Ascending aorta (tissue), 2 donors: ENCODE measurements at regions not wholly inside any gene's neighbourhood (a gene's known extent, or its start where the extent isn't known, plus 50 kb on each side); places are given as distances from the start of the nearest gene placed in this dataset.

Experiments used
- DNase-seq, 2 donors: peaks; one replicate each; pipeline ENCODE4 v3.0.0-alpha.2; 2019; ENCODE audit warnings: low spot score in 2 of 2
- H3K27ac ChIP-seq, 2 donors: fragments of 200-600 bp; sonication (generic); one replicate each; pipeline ENCODE4 v1.5.1; 2016 to 2017; ENCODE audit warnings: mild to moderate bottlenecking in 1 of 2
- H3K27me3 ChIP-seq: fragments of 200-600 bp; sonication (generic); one replicate; pipeline ENCODE4 v1.5.1; 2017
- H3K36me3 ChIP-seq, 2 donors: fragments of 200-600 bp; sonication (generic); one replicate each; pipeline ENCODE4 v1.5.1; 2016
- H3K4me1 ChIP-seq, 2 donors: fragments of 200-600 bp; sonication (generic); one replicate each; pipeline ENCODE4 v1.5.1; 2016 to 2017; ENCODE audit warnings: mild to moderate bottlenecking in 1 of 2
- H3K4me3 ChIP-seq, 2 donors: fragments of 200-600 bp; sonication (generic); one replicate each; pipeline ENCODE4 v1.5.1; 2016 to 2017; ENCODE audit warnings: mild to moderate bottlenecking in 1 of 2
- H3K9me3 ChIP-seq, 2 donors: fragments of 200-600 bp; sonication (generic); one replicate each; pipeline ENCODE4 v1.5.1; 2016
- CTCF ChIP-seq, 3 experiments: fragments of 200-600 bp in 2 of 3; fragments of 450-650 bp in 1 of 3; sonication (generic) in 2 of 3; IDR thresholded peaks; one replicate each; pipeline ENCODE4 v1.5.1; 2016 to 2019; ENCODE audit warnings: antibody characterized with exemption in 3 of 3, mild to moderate bottlenecking in 1 of 3, moderate library complexity in 1 of 3
- intact Hi-C: fragments of 100-400 bp; cut with DNase I; formaldehyde crosslinking; loops from one replicate; pipeline ENCODE4 v1.15.1; 2023

GRCh38 chr2:52629531-52629930 lies 1138.1 kb upstream of the CHAC2 start:
- TF ChIP-seq CTCF (IDR thresholded peaks at IDR 0.05): no peak
- DNase-seq: no peak
- no peaks in the 10 kb centered on the region for H3K27me3 ChIP-seq
- H3K4me3 ChIP-seq: no peak overlapping the region
- H3K36me3 ChIP-seq: no peaks in the 10 kb centered on the region
- no peak overlapping the region for H3K27ac ChIP-seq
- H3K4me1 ChIP-seq: no peaks in the 10 kb centered on the region
- intact Hi-C loops: no loop called here
- peaks cover 0 to 5% of the 10 kb centered on the region in 2 donors for H3K9me3 ChIP-seq

GRCh38 chr2:52622266-52622665 lies 1145.3 kb upstream of the CHAC2 start:
- TF ChIP-seq CTCF (IDR thresholded peaks at IDR 0.05): no peak
- Histone ChIP-seq H3K36me3 (no peaks in the 10 kb centered on the region), H3K9me3 (peaks cover 0 to 5% of the 10 kb centered on the region in 2 donors), H3K27me3 (no peaks in the 10 kb centered on the region), H3K4me3 (no peak overlapping the region), H3K4me1 (no peaks in the 10 kb centered on the region), H3K27ac (no peak overlapping the region)
- no peak for DNase-seq
- intact Hi-C loops: no loop called here

- intact Hi-C loops: no loop called here
- no peaks in the 10 kb centered on the region for H3K27me3 ChIP-seq
- H3K4me3 ChIP-seq: no peak overlapping the region
- H3K9me3 ChIP-seq: no peaks in the 10 kb centered on the region
- no peak for TF ChIP-seq CTCF (IDR thresholded peaks at IDR 0.05)
- no peaks in the 10 kb centered on the region for H3K36me3 ChIP-seq
- no peaks in the 10 kb centered on the region for H3K4me1 ChIP-seq
- no peak overlapping the region for H3K27ac ChIP-seq
- no peak for DNase-seq
Observed at GRCh38 chr2:52613064-52613463, 1154.5 kb upstream of the CHAC2 start.

GRCh38 chr2:52611759-52612158 lies 1155.8 kb upstream of the CHAC2 start:
- intact Hi-C loops: no loop called here
- H3K9me3 ChIP-seq: no peaks in the 10 kb centered on the region
- no peaks in the 10 kb centered on the region for H3K36me3 ChIP-seq
- H3K27me3 ChIP-seq: no peaks in the 10 kb centered on the region
- DNase-seq: no peak
- no peak for TF ChIP-seq CTCF (IDR thresholded peaks at IDR 0.05)
- H3K27ac ChIP-seq: no peak overlapping the region
- no peak overlapping the region for H3K4me3 ChIP-seq
- no peaks in the 10 kb centered on the region for H3K4me1 ChIP-seq

- H3K27me3 ChIP-seq: no peaks in the 10 kb centered on the region
- H3K27ac ChIP-seq: no peak overlapping the region
- no peaks in the 10 kb centered on the region for H3K36me3 ChIP-seq
- H3K9me3 ChIP-seq: no peaks in the 10 kb centered on the region
- no peak overlapping the region for H3K4me3 ChIP-seq
- H3K4me1 ChIP-seq: no peaks in the 10 kb centered on the region
- intact Hi-C loops: no loop called here
- DNase-seq: no peak
- no peak for TF ChIP-seq CTCF (IDR thresholded peaks at IDR 0.05)
Observed at GRCh38 chr2:52608030-52608429, 1159.6 kb upstream of the CHAC2 start.

GRCh38 chr2:52597346-52597745 lies 1170.3 kb upstream of the CHAC2 start:
- no peak for DNase-seq
- Histone ChIP-seq H3K4me1 (no peaks in the 10 kb centered on the region), H3K4me3 (no peak overlapping the region), H3K36me3 (no peaks in the 10 kb centered on the region), H3K27ac (no peak overlapping the region), H3K9me3 (no peaks in the 10 kb centered on the region), H3K27me3 (no peaks in the 10 kb centered on the region)
- intact Hi-C loops: no loop called here
- no peak for TF ChIP-seq CTCF (IDR thresholded peaks at IDR 0.05)
